OCI-LY3 (cell line): ENCODE measurements at regions not wholly inside any gene's neighbourhood (a gene's known extent, or its start where the extent isn't known, plus 50 kb on each side); places are given as distances from the start of the nearest gene placed in this dataset.

Experiments used
- H2AFZ ChIP-seq: fragments of 200-600, 300-600 bp; shearing (Covaris generic); 2 replicates; pipeline ENCODE4 v1.6.0; 2014; ENCODE audit warnings: antibody characterized with exemption, low read depth, low read length
- H3K27ac ChIP-seq: fragments of 200-600, 300-600 bp; sonication (generic); 2 replicates; pipeline ENCODE4 v1.5.1; 2014; ENCODE audit warnings: mild to moderate bottlenecking, low read length, moderate library complexity, mixed read lengths
- H3K27me3 ChIP-seq: fragments of 200-600, 300-600 bp; sonication (generic); 2 replicates; pipeline ENCODE4 v1.6.1; 2014; ENCODE audit warnings: low read depth, low read length, mixed read lengths
- H3K36me3 ChIP-seq: fragments of 200-600, 300-600 bp; sonication (generic); replicated peaks from 2 replicates; pipeline ENCODE3; 2014; ENCODE audit warnings: low read depth, low read length, mixed read lengths
- H3K4me1 ChIP-seq: fragments of 300-600, 200-600 bp; sonication (generic); 2 replicates; pipeline ENCODE4 v1.6.1; 2014; ENCODE audit warnings: low read length, mixed read lengths
- H3K4me2 ChIP-seq: fragments of 200-600, 300-600 bp; sonication (generic); 2 replicates; pipeline ENCODE4 v1.6.1; 2014; ENCODE audit warnings: low read length, mixed read lengths
- H3K4me3 ChIP-seq: fragments of 300-600, 200-600 bp; sonication (generic); 2 replicates; pipeline ENCODE4 v1.5.1; 2014; ENCODE audit warnings: antibody characterized with exemption, mild to moderate bottlenecking, low read length, moderate library complexity
- H3K79me2 ChIP-seq: fragments of 300-600, 200-600 bp; shearing (Covaris generic); 2 replicates; pipeline ENCODE4 v1.6.1; 2014; ENCODE audit warnings: mild to moderate bottlenecking, low read length, mixed read lengths
- H3K9ac ChIP-seq: fragments of 300-600, 200-600 bp; shearing (Covaris generic); 2 replicates; pipeline ENCODE4 v1.6.0; 2014; ENCODE audit warnings: mild to moderate bottlenecking, low read length, moderate library complexity
- H3K9me3 ChIP-seq: fragments of 200-600, 300-600 bp; shearing (Covaris generic); 2 replicates; pipeline ENCODE4 v1.6.1; 2014; ENCODE audit warnings: low read length, mixed read lengths; ENCODE audit not compliant: insufficient read depth
- H4K20me1 ChIP-seq: fragments of 200-600, 300-600 bp; sonication (generic); 2 replicates; pipeline ENCODE4 v1.6.1; 2016; ENCODE audit warnings: low read length, mixed read lengths; ENCODE audit not compliant: insufficient read depth
- CTCF ChIP-seq: fragments of 200-600, 300-600 bp; sonication (generic); IDR thresholded peaks from 2 replicates; pipeline ENCODE4 v1.5.1; 2014; ENCODE audit warnings: antibody characterized with exemption, low read length, low read depth
- EZH2phosphoT487 ChIP-seq: fragments of 200-600 bp; shearing (Covaris generic); IDR thresholded peaks from 2 replicates; pipeline ENCODE4 v1.6.1; 2018; ENCODE audit warnings: antibody characterized with exemption, mixed run types, low read depth

- Histone ChIP-seq H3K4me2 (no peak overlapping the region), H3K4me3 (no peak overlapping the region), H3K4me1 (no peaks in the 10 kb centered on the region), H3K27me3 (no peaks in the 10 kb centered on the region), H3K36me3 (no peaks in the 10 kb centered on the region), H3K9me3 (no peaks in the 10 kb centered on the region), H3K27ac (no peak overlapping the region), H2AFZ (no peak overlapping the region), H4K20me1 (no peaks in the 10 kb centered on the region), H3K79me2 (no peaks in the 10 kb centered on the region), H3K9ac (no peak overlapping the region)
- TF ChIP-seq CTCF (no peak), EZH2phosphoT487 (no peak)
Measured at GRCh38 chr1:50271337-50271736, 151.9 kb downstream of the DMRTA2 start.

DNA sequence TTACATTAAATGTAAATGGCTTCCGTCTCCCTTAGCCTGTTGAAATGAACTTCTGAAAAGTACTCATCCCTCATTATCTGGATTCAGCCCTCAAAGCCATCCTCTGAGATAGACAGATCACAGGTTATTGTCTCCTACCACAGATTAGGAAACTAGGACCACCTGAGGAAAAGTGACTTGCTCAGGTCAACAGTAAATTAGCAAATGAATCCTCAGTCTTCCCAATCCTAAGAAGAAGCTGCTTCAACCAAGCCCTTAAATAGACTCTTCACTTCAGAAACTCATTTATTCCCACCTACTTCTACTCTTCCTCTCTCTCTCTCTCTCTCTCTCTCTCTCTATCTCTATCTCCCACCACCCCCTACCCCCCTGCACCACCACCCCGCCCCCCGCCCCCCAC is 152.3 kb downstream of the DMRTA2 start:
- H3K79me2 ChIP-seq = no peaks in the 10 kb centered on the region
- no peak overlapping the region for H3K27ac ChIP-seq
- no peak overlapping the region for H3K9ac ChIP-seq
- no peak for TF ChIP-seq EZH2phosphoT487
- no peak for TF ChIP-seq CTCF
- no peaks in the 10 kb centered on the region for H4K20me1 ChIP-seq
- H3K9me3 ChIP-seq = no peaks in the 10 kb centered on the region
- H3K27me3 ChIP-seq = no peaks in the 10 kb centered on the region
- no peaks in the 10 kb centered on the region for H3K36me3 ChIP-seq
- H3K4me3 ChIP-seq = no peak overlapping the region
- no peaks in the 10 kb centered on the region for H3K4me1 ChIP-seq
- H3K4me2 ChIP-seq = no peak overlapping the region
- no peak overlapping the region for H2AFZ ChIP-seq

- Histone ChIP-seq H3K27me3 (no peaks in the 10 kb centered on the region), H4K20me1 (no peaks in the 10 kb centered on the region), H2AFZ (no peak overlapping the region), H3K36me3 (no peaks in the 10 kb centered on the region), H3K4me1 (no peaks in the 10 kb centered on the region), H3K4me2 (no peak overlapping the region), H3K9ac (no peak overlapping the region), H3K79me2 (no peaks in the 10 kb centered on the region), H3K4me3 (no peak overlapping the region), H3K27ac (no peak overlapping the region), H3K9me3 (no peaks in the 10 kb centered on the region)
- TF ChIP-seq CTCF = no peak
- TF ChIP-seq EZH2phosphoT487 = no peak
Measured at GRCh38 chr1:50268049-50268448, 155.2 kb downstream of the DMRTA2 start.

DNA sequence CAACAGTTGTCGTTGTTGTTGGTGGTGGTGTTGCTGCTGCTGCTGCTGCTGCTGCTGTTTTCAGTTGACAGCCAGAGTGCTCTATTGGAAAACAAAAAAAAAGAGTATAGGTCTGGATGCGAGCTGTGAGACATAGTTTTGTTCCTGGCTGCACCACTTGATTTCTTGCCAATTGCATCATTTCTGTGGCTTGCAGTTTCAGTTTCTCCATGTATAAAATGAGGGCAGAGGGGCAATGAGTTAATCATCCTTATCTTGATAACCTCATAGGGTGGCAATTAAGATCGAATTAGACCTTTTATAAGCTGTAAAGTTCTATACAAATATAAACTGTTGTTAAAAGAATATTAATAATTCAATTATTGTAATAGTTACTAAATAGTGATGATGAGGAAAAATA is 156.7 kb downstream of the DMRTA2 start:
- no peak overlapping the region for H3K27ac ChIP-seq

More for the DNA sequence above, 156.7 kb downstream of the DMRTA2 start:
- H3K36me3 ChIP-seq = no peaks in the 10 kb centered on the region
- no peaks in the 10 kb centered on the region for H3K4me1 ChIP-seq
- no peaks in the 10 kb centered on the region for H3K9me3 ChIP-seq
- no peaks in the 10 kb centered on the region for H3K79me2 ChIP-seq
- H4K20me1 ChIP-seq = no peaks in the 10 kb centered on the region
- no peaks in the 10 kb centered on the region for H3K27me3 ChIP-seq
- no peak overlapping the region for H3K4me3 ChIP-seq
- H3K9ac ChIP-seq = no peak overlapping the region
- no peak overlapping the region for H2AFZ ChIP-seq
- TF ChIP-seq CTCF (no peak), EZH2phosphoT487 (no peak)
- no peak overlapping the region for H3K4me2 ChIP-seq
